ENCODE measurements at regions not wholly inside any gene's neighbourhood (a gene's known extent, or its start where the extent isn't known, plus 50 kb on each side); places are given as distances from the start of the nearest gene placed in this dataset.
A peak's percentile ranks its signal among the peaks of the same experiment; 100 is the strongest.

- Histone ChIP-seq H2BK120ac (ENCODE audit: low read depth, low read length) (no peak overlapping the region), H2AK9ac (replicated peaks; ENCODE audit: low read depth, low read length, poor library complexity) (no peak overlapping the region), H3K9me1 (ENCODE audit: insufficient read depth, low read length) (no peaks in the 10 kb centered on the region), H3K36me3 (ENCODE audit: control insufficient read depth, insufficient read depth, low read length) (no peaks in the 10 kb centered on the region), H2AFZ (replicated peaks; ENCODE audit: low read length, poor library complexity) (no peak overlapping the region), H4K5ac (ENCODE audit: low read depth, low read length) (no peak overlapping the region), H3K14ac (replicated peaks; ENCODE audit: low read depth, low read length) (no peak overlapping the region), H3K23ac (ENCODE audit: low read depth, low read length) (0 out of 2 replicates have a peak overlapping the region, but pooled peaks have one; percentile 29), H3K4me3 (ENCODE audit: insufficient read depth, low read depth, low read length) (no peak overlapping the region), H3K79me1 (ENCODE audit: low read depth in 1 of 2, low read length in 2 of 2) (no peaks in the 10 kb centered on the region), H2BK15ac (ENCODE audit: low read depth, low read length) (no peak overlapping the region), H4K91ac (ENCODE audit: insufficient read depth, low read depth, low read length) (no peak overlapping the region), H3K27me3 (ENCODE audit: control insufficient read depth, insufficient read depth, low read length) (no peaks in the 10 kb centered on the region), H3K56ac (ENCODE audit: extremely low read depth, insufficient read depth, low read length) (no peak overlapping the region), H4K8ac (ENCODE audit: low read depth in 2 of 2, low read length in 2 of 2) (no peak overlapping the region), H3K27ac (ENCODE audit: insufficient read depth, low read length) (no peak overlapping the region), H2BK20ac (ENCODE audit: low read depth, low read length) (no peak overlapping the region), H2BK5ac (ENCODE audit: low read depth, low read length, poor library complexity, severe bottlenecking) (no peak overlapping the region), H3K9ac (ENCODE audit: low read depth, low read length) (no peak overlapping the region), H2AK5ac (ENCODE audit: low read depth, low read length) (no peak overlapping the region), H3K18ac (ENCODE audit: low read depth, low read length) (no peak overlapping the region), H3K4me1 (ENCODE audit: control insufficient read depth, insufficient read depth, low read length) (peaks cover 3% of the 10 kb centered on the region; the same call in 1 of the 2 replicates), H3K4me2 (ENCODE audit: low read depth, low read length) (no peak overlapping the region), H4K20me1 (ENCODE audit: insufficient read depth, low read length) (no peaks in the 10 kb centered on the region), H3K9me3 (ENCODE audit: control insufficient read depth, insufficient read depth, low read length) (no peaks in the 10 kb centered on the region), H3K4ac (ENCODE audit: low read depth, low read length) (no peak overlapping the region)
- CTCF ChIA-PET = no interaction called here
- 72% methylated on average over 5 of the region's 7 CpGs; no CpG with 5 or more reads in 1 of the 2 experiments for WGBS, 2 experiments (ENCODE audit: extremely low coverage in 2 of 2, insufficient read length in 1 of 2)
- dilution Hi-C loops (cut with HindIII; ENCODE audit: low sequenced_read_pairs, unreplicated experiment) = no loop called here
- intact Hi-C loops (cut with micrococcal nuclease) = no loop called here
- TF ChIP-seq ELK1 (IDR thresholded peaks at IDR 0.05; ENCODE audit: borderline replicate concordance, low read depth, low read length) (no peak), RCOR1 (IDR thresholded peaks at IDR 0.05; ENCODE audit: insufficient replicate concordance, low read length) (no peak), RFX5 (IDR thresholded peaks at IDR 0.05; ENCODE audit: low read depth, low read length) (no peak), CHD1 (IDR thresholded peaks at IDR 0.05; ENCODE audit: low read depth, low read length) (no peak), MAZ (IDR thresholded peaks at IDR 0.05; ENCODE audit: borderline replicate concordance, low read depth, low read length) (no peak), USF2 (IDR thresholded peaks at IDR 0.05; ENCODE audit: low read depth, low read length) (no peak), FOS (IDR thresholded peaks at IDR 0.05; ENCODE audit: low read depth, low read length) (no peak), BHLHE40 (IDR thresholded peaks at IDR 0.05; ENCODE audit: low read depth, low read length) (no peak)
- DNase-seq (no peak), ATAC-seq (ENCODE audit: low read depth) (no peak)
- in situ Hi-C loops (cut with MboI; ENCODE audit: low sequenced_read_pairs) = no loop called here
- POLR2A ChIA-PET (ENCODE audit: unreplicated experiment) = no interaction called here
- no TSS peak for BruUV-seq (replicated peaks)
These were observed 109.8 kb upstream of the FUT8 start for GRCh38 chr14:65302571-65303189.

Data from IMR-90 (cell line).